GM12875 (cell line): ENCODE measurements at regions not wholly inside any gene's neighbourhood (a gene's known extent, or its start where the extent isn't known, plus 50 kb on each side); places are given as distances from the start of the nearest gene placed in this dataset.

ENCODE experiments used
- H3K4me3 ChIP-seq: one replicate; pipeline ENCODE4 v1.5.1; 2011; ENCODE audit warnings: low read depth, low read length, control low read depth
- TF ChIP-seq, protein P1 (sequence below): IDR thresholded peaks from 2 replicates; pipeline ENCODE4 v1.5.1; 2011; ENCODE audit warnings: low read depth, mild to moderate bottlenecking, control low read depth, inconsistent platforms, low read length, moderate library complexity, borderline replicate concordance; ENCODE audit not compliant: insufficient read depth

DNA sequence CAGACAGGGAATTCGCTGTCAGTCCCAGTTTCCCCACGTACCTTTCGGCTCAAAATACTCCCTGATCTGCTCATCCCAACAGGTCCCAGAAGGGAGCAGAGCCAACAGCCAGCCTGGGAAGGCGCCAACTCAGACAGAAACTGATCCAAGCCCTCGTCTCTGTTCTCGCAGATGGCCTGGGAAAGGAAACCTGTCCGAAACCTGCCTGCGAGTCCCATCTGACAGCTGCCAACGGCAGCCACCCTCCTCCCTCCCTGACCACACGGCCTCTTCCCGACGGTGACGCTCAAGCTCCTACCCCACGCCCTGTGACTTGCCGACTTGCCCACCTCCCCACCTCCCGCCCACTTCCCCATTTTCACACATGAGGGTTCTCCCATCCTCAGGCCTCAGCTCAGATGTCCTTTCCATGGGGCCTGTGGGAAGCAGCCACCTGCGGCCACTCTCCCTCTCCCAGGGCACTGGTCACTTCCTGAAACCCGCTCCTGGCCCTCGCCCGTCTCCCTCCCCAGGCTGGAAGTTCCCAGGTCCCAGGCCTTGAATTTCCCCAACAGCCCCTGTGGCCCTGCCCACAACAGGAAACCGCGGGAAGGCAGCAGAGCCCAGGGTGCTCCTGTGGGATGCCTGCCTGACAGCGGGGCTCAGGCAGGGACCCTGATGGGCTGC lies 60.9 kb upstream of the FBRSL1 start:
- H3K4me3 ChIP-seq: no peak overlapping the region
- TF ChIP-seq, protein P1, sequence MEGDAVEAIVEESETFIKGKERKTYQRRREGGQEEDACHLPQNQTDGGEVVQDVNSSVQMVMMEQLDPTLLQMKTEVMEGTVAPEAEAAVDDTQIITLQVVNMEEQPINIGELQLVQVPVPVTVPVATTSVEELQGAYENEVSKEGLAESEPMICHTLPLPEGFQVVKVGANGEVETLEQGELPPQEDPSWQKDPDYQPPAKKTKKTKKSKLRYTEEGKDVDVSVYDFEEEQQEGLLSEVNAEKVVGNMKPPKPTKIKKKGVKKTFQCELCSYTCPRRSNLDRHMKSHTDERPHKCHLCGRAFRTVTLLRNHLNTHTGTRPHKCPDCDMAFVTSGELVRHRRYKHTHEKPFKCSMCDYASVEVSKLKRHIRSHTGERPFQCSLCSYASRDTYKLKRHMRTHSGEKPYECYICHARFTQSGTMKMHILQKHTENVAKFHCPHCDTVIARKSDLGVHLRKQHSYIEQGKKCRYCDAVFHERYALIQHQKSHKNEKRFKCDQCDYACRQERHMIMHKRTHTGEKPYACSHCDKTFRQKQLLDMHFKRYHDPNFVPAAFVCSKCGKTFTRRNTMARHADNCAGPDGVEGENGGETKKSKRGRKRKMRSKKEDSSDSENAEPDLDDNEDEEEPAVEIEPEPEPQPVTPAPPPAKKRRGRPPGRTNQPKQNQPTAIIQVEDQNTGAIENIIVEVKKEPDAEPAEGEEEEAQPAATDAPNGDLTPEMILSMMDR: no peak

DNA sequence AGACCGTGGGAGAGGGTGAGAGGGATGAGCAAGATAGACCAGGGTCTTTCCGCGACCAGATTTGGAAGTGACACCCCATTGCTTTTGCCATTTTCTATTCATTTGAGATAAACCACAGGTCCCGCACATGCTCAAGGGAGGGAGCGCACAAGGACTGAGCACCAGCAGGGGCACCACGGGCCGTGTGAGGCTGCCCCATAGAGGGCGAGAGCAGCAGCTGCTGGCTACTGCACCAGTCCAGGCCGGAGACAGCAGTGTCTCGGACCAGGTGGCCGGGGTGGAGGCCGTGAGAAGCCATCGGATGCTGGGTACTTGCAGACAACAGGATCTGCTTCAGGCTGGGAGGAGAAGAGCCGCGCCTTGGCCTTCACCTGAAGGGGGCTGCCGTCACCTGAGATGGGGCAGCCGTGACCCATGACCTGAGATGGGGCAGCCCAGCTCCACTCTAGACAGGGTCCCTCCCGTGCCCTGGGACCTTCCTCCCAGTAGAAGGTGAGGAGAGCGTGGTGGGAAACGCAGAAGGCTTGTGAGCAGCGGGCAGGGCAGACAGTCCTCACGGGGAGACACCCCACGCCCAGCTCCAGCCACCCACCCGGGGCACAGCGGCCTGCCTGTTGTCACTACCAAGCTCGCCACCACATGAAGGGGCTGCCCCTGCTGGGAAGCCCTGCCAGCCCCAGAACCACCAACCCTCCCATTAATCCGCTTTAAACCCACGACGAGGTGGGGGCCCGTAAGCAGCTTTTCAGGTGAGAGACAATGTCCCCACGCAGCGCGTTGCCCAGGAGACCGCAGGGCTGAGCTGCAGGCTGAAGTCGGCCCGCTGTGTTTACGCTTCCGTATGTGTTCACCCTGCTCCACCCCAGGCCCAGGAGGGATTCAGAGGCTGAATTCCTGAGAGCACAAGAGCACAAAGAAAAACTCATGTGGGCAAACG lies 61.7 kb upstream of the FBRSL1 start:
- H3K4me3 ChIP-seq: no peak overlapping the region
- TF ChIP-seq, protein P1: no peak

DNA sequence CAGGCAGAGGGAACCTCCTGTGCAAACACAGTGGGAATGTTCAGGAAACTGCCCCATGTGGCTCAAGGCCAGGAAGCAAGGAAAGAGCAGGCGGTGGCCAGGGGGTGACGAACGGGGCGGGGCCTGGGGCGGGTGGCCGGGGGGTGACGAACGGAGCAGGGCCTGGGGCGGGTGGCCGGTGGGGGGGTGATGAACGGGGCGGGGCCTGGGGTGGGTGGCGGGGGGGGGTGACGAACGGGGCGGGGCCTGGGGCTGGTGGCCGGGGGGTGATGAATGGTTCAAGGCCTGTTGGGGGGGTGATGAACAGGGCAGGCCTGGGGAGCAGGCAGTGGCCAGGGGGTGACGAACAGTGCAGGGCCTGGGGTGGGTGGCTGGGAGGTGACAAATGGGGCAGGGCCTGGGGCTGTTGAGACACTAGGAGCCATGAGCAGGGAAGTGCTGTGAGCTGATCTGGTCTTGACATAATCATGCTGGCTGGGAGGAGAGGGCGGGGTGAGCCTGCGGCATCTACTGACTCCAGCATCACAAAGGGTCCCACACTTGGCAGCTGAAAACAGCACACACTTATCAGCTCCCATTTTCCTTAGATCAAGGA lies 62.7 kb upstream of the FBRSL1 start:
- no peak overlapping the region for H3K4me3 ChIP-seq
- TF ChIP-seq, protein P1: no peak

DNA sequence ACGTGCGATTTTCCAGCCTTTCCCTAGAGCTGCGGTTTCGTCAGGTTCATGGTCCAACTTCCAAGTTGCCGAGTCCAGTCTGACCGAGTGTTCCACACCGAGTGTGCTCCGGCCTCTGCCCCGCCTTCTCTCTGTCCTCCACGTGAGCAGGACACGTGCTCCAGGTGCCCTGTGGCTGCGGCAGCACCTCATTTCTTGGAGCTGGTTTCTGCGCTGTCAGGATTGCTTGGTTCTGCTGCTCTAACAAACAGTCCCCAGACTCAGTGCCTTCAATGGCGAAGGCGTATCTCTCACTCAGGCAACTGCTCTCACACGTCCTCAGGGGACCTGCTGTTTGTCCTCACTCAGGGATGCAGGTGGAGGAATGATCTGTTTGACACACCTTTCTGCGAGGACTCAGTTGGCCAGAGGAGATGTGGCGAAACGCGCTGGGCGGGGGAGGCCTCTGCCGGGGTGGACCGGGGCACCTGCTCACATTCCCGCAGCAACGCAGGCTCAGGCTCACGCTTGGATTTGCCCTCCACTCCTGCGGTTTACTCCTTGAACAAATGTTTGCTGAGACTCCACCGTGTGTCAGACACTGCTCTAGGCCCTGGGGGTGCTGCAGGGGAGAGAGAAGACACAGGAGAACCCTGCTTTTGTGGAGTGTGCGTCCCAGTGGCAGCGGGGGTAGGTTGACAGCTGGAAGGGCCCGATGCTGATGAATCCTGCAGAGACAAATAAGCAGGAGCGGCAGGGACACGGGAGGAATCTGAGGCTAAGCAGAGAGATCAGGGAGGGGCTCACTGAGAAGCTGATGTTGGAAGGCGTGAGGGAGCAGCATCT lies 63.4 kb upstream of the FBRSL1 start:
- no peak overlapping the region for H3K4me3 ChIP-seq
- TF ChIP-seq, protein P1: no peak

DNA sequence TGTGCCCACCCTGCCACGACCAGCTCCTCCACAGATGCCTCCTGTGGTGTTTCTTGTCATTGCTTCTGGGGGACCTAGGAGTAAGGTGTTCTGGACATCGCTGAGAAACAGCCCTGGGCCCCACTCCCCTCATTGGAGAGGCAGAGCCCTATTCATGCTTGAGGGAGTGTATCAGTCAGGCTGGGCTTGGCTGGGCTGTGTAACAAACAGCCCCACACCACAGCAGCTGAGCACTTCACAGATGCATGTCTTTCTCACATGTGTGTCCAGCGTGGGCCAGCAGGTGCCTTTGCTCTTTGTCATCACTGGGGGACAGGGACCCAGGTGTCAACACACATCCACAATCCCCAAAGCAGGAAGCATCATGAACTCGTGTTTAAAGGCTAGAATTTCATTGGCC lies 65.1 kb upstream of the FBRSL1 start:
- TF ChIP-seq, protein P1: no peak
- no peak overlapping the region for H3K4me3 ChIP-seq

DNA sequence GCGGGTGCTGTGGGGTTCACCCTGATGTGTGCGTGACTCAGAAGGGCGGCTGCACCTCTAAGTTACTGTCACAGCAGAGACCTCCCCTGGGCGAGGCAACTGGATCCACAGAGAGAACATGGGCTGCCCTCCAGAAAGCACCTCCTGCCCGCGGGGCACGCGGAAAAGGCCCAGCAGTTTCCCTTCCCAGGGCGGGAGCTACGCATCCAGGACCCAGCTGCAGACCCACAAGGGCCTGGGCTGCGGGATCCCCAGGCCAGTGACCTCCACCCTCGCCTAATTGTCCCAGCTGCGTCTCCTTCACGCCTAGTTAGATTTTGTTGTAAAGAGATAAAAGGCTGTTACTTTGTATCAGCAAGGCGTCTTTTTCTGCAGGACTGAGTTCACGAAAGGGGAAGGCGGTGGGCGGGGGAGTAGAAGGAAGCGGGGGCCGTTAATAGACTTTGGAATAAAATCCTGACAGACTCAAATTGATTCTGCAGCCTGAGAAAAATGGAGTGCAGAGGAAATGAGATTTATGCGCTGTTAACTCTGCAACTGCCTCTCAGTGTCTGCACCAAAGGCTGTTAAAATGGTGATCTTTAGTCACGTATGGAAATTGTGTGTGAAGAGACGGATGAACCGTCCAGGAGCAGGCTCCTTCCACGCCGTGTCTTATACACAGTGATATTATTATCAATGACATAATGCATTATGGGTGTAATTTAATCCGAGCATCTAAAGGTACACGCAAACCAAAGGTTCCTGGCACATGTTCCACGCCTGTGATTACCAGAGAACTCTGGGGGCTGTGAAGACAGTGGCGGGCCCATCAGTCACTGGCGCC lies 65.9 kb upstream of the FBRSL1 start:
- TF ChIP-seq, protein P1: no peak

More for the DNA sequence above, 65.9 kb upstream of the FBRSL1 start:
- no peak overlapping the region for H3K4me3 ChIP-seq
